ENCODE measurements at regions not wholly inside any gene's neighbourhood (a gene's known extent, or its start where the extent isn't known, plus 50 kb on each side); places are given as distances from the start of the nearest gene placed in this dataset.

DNA sequence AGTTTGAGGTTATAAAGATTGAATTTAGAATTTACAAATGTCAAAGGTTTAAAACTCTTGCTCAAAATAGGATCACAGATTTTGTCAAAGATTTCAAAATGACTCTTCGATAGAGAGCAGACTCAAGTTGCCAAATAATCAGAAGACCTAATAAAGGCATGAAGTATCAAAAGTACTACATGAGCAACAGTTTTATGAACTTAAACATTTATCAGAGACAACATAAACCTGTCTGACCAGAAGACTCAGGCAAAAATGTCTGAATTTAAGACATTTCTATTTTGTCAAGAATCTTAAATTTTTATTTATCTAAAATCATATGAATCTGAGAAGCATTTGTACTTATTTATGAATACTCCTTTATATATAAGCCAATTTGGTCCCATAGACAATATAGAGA, 330.9 kb downstream of the PTPRU start:
- TF ChIP-seq, protein P1, sequence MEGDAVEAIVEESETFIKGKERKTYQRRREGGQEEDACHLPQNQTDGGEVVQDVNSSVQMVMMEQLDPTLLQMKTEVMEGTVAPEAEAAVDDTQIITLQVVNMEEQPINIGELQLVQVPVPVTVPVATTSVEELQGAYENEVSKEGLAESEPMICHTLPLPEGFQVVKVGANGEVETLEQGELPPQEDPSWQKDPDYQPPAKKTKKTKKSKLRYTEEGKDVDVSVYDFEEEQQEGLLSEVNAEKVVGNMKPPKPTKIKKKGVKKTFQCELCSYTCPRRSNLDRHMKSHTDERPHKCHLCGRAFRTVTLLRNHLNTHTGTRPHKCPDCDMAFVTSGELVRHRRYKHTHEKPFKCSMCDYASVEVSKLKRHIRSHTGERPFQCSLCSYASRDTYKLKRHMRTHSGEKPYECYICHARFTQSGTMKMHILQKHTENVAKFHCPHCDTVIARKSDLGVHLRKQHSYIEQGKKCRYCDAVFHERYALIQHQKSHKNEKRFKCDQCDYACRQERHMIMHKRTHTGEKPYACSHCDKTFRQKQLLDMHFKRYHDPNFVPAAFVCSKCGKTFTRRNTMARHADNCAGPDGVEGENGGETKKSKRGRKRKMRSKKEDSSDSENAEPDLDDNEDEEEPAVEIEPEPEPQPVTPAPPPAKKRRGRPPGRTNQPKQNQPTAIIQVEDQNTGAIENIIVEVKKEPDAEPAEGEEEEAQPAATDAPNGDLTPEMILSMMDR (IDR thresholded peaks at IDR 0.05 in 4 of 5, conservative IDR thresholded peaks at IDR 0.05 in 1 of 5), result no peak
- TF ChIP-seq POLR2A (IDR thresholded peaks at IDR 0.05), result no peak

All from gastrocnemius medialis (tissue), 4 donors.